ENCODE measurements at regions not wholly inside any gene's neighbourhood (a gene's known extent, or its start where the extent isn't known, plus 50 kb on each side); places are given as distances from the start of the nearest gene placed in this dataset.
A peak's percentile ranks its signal among the peaks of the same experiment; 100 is the strongest.
"Not testable (repeated sequence)": the region's sequence is repeated elsewhere in the genome, so short reads cannot be mapped to it uniquely, and the experiment has no call there.

DNA sequence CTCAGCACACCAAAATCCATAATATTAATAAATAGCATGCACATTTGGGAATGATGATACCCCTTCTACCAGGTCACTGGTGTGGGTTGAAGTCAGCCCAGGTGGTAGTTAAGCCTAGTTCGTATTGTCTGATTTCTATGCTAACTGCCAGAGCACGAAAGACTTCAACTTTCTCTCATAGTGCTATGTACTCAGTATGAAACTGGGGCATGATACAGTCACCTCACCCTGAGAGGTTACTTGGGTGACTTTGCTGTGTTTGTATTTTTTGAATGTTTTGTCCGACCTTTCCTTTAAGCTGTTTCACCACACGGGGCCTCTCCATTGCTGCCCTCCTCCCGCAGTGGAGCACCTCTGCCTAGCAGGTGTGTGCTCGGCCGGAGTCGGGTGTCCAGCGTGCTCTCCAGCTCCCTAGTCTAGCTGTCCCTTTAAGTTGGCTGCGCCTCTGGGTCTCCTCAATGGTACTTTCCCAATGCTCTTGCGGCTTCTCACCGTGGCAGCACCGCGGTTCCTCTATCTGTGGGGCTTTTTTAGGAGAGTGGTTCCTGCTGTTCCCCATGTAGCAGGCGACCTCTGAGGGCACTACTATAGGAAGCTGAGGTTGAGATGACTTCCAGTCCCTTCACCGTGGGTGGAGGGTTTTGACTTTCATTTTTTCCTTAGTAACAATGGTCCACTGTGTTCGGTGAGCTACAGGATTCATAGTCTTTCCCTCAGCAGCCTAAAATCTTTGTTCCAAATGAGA is 524.0 kb upstream of the PFKP start:
- no peak for DNase-seq (ENCODE audit: low spot score)

- DNase-seq (ENCODE audit: low spot score) = no peak
These were observed 526.2 kb upstream of the PFKP start for GRCh38 chr10:2541176-2541575.

DNA sequence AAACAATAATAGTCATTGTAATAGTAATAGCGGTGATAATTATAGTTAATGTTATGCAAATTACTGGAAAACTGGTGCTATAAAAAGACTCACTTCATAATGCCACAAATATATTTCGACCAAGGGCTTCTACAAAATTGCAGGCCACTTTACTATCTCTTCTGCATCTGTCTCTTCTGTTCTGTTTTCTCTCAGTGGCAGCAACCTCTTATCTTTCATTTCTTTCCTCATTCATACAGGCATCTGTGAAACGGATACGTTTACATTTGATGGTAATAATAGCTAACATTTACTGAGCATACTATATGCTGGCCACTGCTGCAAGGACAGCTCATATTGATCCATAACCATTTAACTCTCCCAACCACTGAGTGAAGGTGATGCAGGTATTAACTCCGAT is 537.4 kb upstream of the PFKP start:
- DNase-seq (ENCODE audit: low spot score) = no peak

DNA sequence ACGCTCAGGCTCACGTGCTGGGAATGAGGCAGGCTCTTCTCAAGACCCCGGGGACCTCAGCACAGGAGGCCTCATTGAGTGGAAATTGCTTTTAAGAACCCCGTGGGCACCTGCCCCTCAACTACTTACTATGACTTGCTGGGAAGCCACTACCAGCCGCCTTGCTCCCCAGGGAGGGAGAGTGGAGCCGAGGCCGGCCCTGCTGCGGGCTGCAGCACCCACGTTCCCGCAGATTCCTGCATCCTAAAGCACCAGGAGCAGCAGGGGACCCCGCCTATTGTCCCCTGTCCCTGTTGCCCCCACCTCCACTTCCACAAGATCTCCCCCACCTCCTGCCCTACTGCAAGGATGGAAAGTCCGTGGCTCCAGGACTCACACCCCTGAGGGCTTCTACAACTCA is 541.6 kb upstream of the PFKP start:
- DNase-seq (ENCODE audit: low spot score) = no peak

DNA sequence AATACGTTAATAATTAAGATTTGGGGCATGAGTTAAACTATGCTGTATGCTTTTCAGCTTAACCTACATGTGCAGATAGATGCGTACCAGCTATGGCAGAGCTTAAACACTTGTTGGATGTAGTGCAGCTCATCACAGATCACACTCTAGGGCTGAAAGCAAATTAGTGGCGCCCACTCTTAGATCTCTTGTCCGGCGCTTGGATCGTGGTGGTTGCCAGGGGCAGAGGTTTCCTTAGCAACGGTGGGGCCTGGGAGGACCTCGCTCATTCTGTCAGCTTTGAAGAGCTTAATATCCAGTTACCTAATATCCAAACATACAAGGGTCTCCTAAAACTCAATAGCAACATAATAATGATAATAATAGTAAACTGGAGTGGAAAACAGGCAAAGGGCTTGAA is 548.2 kb upstream of the PFKP start:
- no peak for DNase-seq (ENCODE audit: low spot score)

- peak; percentile 38 for DNase-seq (ENCODE audit: low spot score)
These were observed 558.2 kb upstream of the PFKP start for GRCh38 chr10:2509081-2509531.

DNA sequence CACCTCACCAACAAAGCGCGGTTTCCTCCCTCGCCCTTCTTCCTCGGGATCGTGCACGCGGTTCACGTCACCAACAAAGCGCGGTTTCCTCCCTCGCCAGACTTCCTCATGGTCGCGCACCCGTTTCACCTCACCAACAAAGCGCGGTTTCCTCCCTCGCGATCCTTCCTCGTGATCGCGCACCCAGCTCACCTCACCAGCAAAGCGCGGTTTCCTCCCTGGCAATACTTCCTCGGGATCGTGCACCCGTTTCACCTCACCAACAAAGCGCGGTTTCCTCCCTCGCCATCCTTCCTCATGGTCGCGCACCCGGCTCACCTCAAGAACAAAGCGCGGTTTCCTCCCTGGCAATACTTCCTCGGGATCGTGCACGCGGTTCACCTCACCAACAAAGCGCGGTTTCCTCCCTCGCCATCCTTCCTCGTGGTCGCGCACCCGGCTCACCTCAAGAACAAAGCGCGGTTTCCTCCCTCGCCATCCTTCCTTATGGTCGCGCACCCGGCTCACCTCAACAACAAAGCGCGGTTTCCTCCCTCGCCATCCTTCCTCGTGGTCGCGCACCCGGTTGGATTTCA is 565.9 kb upstream of the PFKP start:
- not testable (repeated sequence) for DNase-seq (ENCODE audit: low spot score)

DNA sequence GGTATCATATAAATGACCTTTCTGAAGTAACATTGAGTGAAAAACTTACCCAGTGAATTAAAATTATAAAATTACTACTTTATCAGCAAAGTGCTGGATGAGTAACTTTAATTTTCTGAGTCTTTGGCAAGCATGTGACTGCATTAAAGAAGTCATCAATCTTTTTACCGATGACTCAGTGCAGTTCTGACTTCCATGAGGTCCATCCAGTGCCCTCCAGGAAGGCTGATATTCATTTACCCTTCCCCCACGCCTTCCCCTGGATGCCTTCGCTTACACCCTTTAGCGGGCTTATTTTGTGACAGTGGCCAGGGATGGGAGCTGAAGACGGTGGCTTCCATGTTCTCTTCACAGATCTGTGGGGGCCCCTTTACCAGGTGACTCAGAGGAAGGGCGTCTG is 572.9 kb upstream of the PFKP start:
- no peak for DNase-seq (ENCODE audit: low spot score)

DNA sequence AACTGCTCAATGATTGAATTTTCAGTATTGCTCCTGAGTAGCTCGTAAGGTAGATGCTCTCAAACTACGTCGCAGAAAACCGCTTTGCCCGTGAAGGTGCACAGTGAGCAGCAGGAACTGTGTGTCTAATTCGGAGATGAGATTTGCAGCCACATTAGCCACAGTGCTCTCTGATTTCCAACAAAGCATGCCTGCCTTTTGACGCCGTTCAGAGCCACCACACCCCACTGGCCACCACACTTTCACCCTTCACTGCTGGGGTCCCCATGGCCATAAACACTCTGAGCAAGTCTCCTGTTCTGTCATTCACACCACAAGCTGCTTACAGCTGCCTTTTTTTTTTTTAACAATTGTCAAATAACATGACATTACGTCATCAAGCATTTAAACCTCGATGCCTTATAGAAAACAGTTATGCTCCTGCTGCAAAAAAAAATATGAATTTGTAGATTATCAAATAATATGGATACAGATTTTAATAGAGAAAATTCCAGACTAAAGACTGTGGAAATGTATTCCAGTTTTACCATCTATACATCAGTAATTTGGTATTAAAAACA is 578.8 kb upstream of the PFKP start:
- no peak for DNase-seq (ENCODE audit: low spot score)

GRCh38 chr10:2487921-2488320 is 579.4 kb upstream of the PFKP start:
- DNase-seq (ENCODE audit: low spot score) = no peak

GRCh38 chr10:2478656-2479055 is 588.7 kb upstream of the PFKP start:
- no peak for DNase-seq (ENCODE audit: low spot score)

- DNase-seq (ENCODE audit: low spot score) = no peak
These were observed 590.4 kb upstream of the PFKP start for GRCh38 chr10:2476812-2477553.

- DNase-seq (ENCODE audit: low spot score) = no peak
These were observed 591.0 kb upstream of the PFKP start for GRCh38 chr10:2476218-2476811.

DNA sequence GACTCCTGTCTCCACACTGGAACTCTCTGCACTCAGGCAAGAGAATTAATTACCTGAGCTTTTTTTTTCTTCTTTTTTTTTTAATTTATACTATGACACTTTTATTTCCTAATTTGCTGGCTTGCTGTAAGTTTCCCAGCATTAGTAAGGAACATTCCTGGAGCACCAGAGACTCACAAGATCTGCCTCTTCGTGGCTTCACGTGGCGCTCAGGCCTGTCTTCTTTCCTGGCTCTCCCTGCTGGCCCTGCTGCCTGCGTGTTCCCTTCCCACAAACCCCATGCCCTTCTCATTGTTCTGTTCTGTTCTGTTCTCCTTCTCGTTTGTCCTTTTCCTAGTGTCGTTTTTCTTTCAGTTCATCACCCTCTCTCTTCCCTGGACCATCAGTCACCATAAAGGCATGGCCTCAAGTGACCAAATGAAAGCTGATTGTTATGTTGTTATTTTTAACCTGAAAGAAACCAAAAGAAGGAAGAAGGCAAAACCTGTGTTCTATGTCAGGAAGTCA is 591.6 kb upstream of the PFKP start:
- no peak for DNase-seq (ENCODE audit: low spot score)

DNA sequence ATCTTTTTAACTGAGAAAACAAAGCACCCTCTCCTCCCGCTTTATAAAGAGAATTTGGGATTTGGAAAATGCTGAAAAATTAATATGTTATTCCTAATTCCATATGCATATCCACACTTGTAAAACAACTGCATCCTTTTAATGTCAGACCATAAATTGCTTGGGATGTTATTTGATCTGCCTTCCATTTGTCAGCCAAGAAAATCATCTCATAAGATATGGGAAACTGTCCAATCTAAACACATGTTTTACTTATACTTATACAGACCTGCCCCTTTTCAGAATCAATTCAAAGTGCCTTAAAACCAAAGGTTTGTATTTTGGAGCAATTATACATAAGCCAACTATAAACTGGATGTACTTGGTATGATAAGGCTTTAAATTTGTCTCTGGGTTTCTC is 595.5 kb upstream of the PFKP start:
- DNase-seq (ENCODE audit: low spot score) = no peak

DNA sequence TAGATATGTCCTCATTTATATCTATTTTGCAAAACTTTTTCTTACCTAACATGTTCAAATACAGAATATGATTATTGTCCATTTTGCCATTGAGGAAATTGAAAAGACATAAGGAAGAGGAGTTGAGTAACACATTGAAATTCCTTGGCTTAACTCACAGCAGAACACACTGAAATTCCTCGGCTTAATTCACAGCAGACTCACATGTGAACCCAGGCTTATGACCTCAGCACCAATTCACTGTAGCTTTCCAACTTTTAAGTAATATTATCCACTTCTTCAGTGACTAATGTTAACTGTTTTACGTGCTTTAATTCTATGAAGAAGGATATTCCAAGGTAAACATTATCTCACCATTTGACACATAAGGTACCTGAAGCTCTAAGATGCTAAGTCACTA is 597.5 kb upstream of the PFKP start:
- no peak for DNase-seq (ENCODE audit: low spot score)

DNA sequence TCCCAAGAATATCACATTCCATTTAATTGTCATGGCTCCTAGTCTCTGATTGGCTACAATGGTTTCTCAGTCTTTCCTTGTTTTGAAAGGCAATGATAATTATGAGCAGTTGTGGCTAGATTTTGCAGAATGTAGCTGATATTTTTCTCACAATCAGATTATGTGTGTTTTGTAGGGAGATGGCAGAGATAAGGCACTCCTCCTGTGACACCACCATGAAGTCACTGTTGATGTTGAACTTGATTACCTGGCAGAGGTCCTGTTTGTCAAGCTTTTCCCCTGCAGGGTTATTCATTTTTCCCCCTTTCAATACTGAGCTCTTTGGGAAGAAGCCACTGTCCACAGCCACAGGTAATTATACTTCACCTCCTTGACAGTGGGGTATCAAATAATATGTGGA is 602.9 kb upstream of the PFKP start:
- DNase-seq (ENCODE audit: low spot score) = no peak

DNA sequence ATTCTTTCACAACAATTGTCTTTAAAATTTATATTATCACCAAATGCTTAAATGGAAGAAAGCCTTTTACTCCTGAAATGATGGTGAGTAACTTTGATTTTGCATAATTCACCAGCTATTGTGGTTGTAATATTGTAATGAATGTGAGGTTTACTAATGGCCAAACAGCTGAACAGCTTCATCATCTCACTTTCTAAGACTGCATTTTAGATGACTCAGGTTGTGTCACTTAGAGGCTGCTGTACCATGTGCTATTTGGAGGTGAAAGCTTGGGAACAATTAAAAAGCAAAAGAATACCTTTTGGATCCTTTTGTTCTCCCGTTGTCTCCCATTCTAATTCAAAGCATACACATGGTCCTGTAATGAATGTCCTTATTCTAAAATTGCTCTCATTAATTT is 604.0 kb upstream of the PFKP start:
- no peak for DNase-seq (ENCODE audit: low spot score)

GRCh38 chr10:2462581-2462980 is 604.8 kb upstream of the PFKP start:
- no peak for DNase-seq (ENCODE audit: low spot score)

DNA sequence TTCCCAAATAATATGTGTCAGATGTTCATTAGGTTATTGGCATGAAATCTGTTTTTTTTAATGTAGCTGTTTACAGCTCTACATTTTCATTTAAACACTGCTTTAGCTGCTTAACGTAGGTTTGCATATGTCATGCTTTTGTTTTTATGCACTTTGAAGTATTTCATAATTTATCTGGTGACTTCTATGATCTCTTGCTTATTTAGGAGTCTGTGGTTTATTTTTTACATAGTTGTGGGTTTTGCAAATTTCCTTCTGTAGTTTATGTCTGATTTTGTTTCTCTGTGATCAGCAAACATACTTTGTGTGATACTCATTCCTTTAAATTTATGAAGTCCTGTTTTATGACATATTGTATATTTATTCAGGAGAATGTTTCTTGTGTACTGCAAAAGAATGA is 606.5 kb upstream of the PFKP start:
- DNase-seq (ENCODE audit: low spot score) = no peak

GRCh38 chr10:2459713-2460112 is 607.6 kb upstream of the PFKP start:
- no peak for DNase-seq (ENCODE audit: low spot score)

DNA sequence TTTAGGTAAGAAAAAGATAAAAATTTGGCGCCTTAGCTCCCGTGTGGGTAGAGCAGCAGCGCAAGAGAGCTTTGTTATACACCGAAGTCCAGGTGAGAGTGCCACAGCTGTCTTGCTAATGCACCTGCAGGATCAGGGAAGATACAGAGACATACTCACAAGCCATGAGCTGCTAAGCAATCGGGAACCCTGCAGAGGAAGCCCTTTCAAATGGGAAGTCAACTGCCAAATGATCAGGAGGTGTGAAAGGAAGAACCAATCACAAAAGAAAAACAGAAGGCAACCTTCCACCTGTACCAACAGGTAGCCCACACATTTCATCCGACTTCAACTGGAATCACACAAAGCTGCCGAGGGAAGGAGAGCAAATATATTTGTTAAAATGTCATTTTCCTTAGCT is 610.5 kb upstream of the PFKP start:
- DNase-seq (ENCODE audit: low spot score) = no peak
